ENCODE measurements at regions not wholly inside any gene's neighbourhood (a gene's known extent, or its start where the extent isn't known, plus 50 kb on each side); places are given as distances from the start of the nearest gene placed in this dataset.

DNA sequence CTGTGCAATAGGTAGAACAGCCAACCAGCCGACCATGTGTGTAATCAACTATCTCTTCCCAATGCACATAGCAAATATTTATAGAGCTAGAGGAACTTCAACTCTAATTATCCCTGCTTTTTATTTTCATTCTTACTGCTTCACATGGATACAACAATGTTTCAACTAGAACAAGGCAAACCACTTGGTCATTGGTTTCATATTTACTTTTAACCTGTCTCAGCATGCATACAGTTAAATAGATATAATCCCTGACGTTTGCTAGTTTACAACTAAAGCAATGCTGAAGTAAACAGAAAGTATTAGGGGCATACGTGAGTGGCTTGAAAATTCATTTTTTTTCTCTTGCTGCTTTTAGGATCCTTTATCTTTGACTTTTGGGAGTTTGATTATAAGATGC lies 318.5 kb upstream of the MAP3K7 start:
- no peak for TF ChIP-seq SUZ12 (IDR thresholded peaks at IDR 0.05; ENCODE audit: extremely low read depth, insufficient read depth, insufficient read length)
- TF ChIP-seq YY1 (IDR thresholded peaks at IDR 0.05; ENCODE audit: insufficient read depth, insufficient read length), result no peak
- TF ChIP-seq ZNF274 (IDR thresholded peaks at IDR 0.05; ENCODE audit: low read depth, low read length), result no peak
